ENCODE measurements at regions not wholly inside any gene's neighbourhood (a gene's known extent, or its start where the extent isn't known, plus 50 kb on each side); places are given as distances from the start of the nearest gene placed in this dataset.

- H3K9ac ChIP-seq (ENCODE audit: control insufficient read depth, insufficient read depth, low read length) = no peak overlapping the region
- no peaks in the 10 kb centered on the region for H3K27me3 ChIP-seq (replicated peaks in 1 of 2; ENCODE audit: control insufficient read depth in 2 of 2, insufficient read depth in 2 of 2, low read length in 1 of 2)
- H3K9me3 ChIP-seq (replicated peaks; ENCODE audit: control insufficient read depth, insufficient read depth, low read length) = no peaks in the 10 kb centered on the region
- H3K4me2 ChIP-seq (ENCODE audit: control insufficient read depth, insufficient read depth) = no peak overlapping the region
- H3K4me1 ChIP-seq (ENCODE audit: control insufficient read depth, insufficient read depth, low read length) = no peaks in the 10 kb centered on the region
- RAD21 ChIA-PET (ENCODE audit: unreplicated experiment) = interaction anchor here (0.9 to 1.6 kb wide), 2 partner anchors 15 to 353 kb away, joined by 3 to 4 read pairs; no protein-coding TSS in a partner anchor
- H3K79me2 ChIP-seq (ENCODE audit: control insufficient read depth, insufficient read depth, low read length) = no peaks in the 10 kb centered on the region
- DNase-seq (ENCODE audit: low read depth, low spot score) (no peak), FAIRE-seq (no peak), ATAC-seq (no peak)
- intact Hi-C loops (cut with micrococcal nuclease; ENCODE audit: unreplicated experiment) = no loop called here
- TF ChIP-seq ZZZ3 (IDR thresholded peaks at IDR 0.05; ENCODE audit: control insufficient read depth, insufficient read length, low read depth) = no peak
- TF ChIP-seq NR2C1 (IDR thresholded peaks at IDR 0.05) = no peak
- no peak for TF ChIP-seq NKRF (conservative IDR thresholded peaks at IDR 0.05)
- no peak for TF ChIP-seq IRF3 (IDR thresholded peaks at IDR 0.05)
- no peak for TF ChIP-seq MEF2B (IDR thresholded peaks at IDR 0.05; ENCODE audit: partially characterized antibody, poor library complexity, severe bottlenecking)
- TF ChIP-seq SMAD1 (IDR thresholded peaks at IDR 0.05; ENCODE audit: low read depth, partially characterized antibody) = no peak
- TF ChIP-seq RFX5 (IDR thresholded peaks at IDR 0.05; ENCODE audit: low read depth, low read length) = no peak
- TF ChIP-seq ZBTB40 (IDR thresholded peaks at IDR 0.05; ENCODE audit: borderline replicate concordance) = no peak
- no peak for TF ChIP-seq TAF1 (IDR thresholded peaks at IDR 0.05; ENCODE audit: borderline replicate concordance, low read depth, low read length)
- TF ChIP-seq PML (IDR thresholded peaks at IDR 0.05; ENCODE audit: low read length) = no peak
- no peak for TF ChIP-seq HSF1 (IDR thresholded peaks at IDR 0.05; ENCODE audit: low read depth, low read length)
- TF ChIP-seq NFYB (IDR thresholded peaks at IDR 0.05; ENCODE audit: insufficient read depth, low read depth, low read length) = no peak
- no peak for TF ChIP-seq YY1 (IDR thresholded peaks at IDR 0.05; ENCODE audit: low read depth, low read length)
- H4K20me1 ChIP-seq (ENCODE audit: control insufficient read depth, insufficient read depth) = no peaks in the 10 kb centered on the region
- SMC1A ChIA-PET (ENCODE audit: uncharacterized antibody, unreplicated experiment) = interaction anchor here (1.1 to 2.6 kb wide), 4 partner anchors 12 to 44 kb away, joined by 3 to 16 read pairs (median 5); no protein-coding TSS in a partner anchor
- no peak overlapping the region for H3K27ac ChIP-seq (ENCODE audit: control insufficient read depth, insufficient read depth)
- H2AFZ ChIP-seq (ENCODE audit: control insufficient read depth, low read depth, low read length) = no peak overlapping the region
- H3K4me3 ChIP-seq = no peak overlapping the region
- CTCF ChIA-PET = interaction anchor here (0.8 to 5.8 kb wide), 3 partner anchors 10 to 43 kb away, joined by 3 to 34 read pairs (median 4); no protein-coding TSS in a partner anchor
- no TSS peak for BruUV-seq (replicated peaks)
- WGBS (ENCODE audit: insufficient coverage, insufficient replicate concordance, low lambda C conversion rate, missing lambda C conversion rate) = 96% methylated on average over 3 of the region's 3 CpGs
- in situ Hi-C loops (cut with MboI) = no loop called here
- H3K36me3 ChIP-seq (ENCODE audit: control insufficient read depth in 2 of 2, insufficient read depth in 2 of 2, low read length in 1 of 2) = no peaks in the 10 kb centered on the region
- POLR2A ChIA-PET = interaction anchor here (0.6 to 1.4 kb wide), 4 partner anchors 8 to 243 kb away, joined by 3 to 4 read pairs (median 4); no protein-coding TSS in a partner anchor
Measured at GRCh38 chr6:137653706-137654059, 159.5 kb upstream of the OLIG3 start.
